IPS DF 6.9 (cell line): ENCODE measurements at regions not wholly inside any gene's neighbourhood (a gene's known extent, or its start where the extent isn't known, plus 50 kb on each side); places are given as distances from the start of the nearest gene placed in this dataset.
"Not testable (repeated sequence)": the region's sequence is repeated elsewhere in the genome, so short reads cannot be mapped to it uniquely, and the experiment has no call there.

ENCODE experiments used
- DNase-seq: peaks from one replicate; pipeline ENCODE4 v3.0.0-alpha.2; 2013; ENCODE audit warnings: low read depth, low spot score
- H3K27ac ChIP-seq: one replicate; pipeline ENCODE4 v1.5.1; 2013; ENCODE audit warnings: low read length, control low read depth
- H3K27me3 ChIP-seq: 2 replicates; pipeline ENCODE4 v1.6.1; 2013; ENCODE audit warnings: mild to moderate bottlenecking, low read length; ENCODE audit not compliant: control insufficient read depth, insufficient read depth
- H3K36me3 ChIP-seq: 2 replicates; pipeline ENCODE4 v1.6.1; 2013; ENCODE audit warnings: low read length; ENCODE audit not compliant: control insufficient read depth, insufficient read depth
- H3K4me1 ChIP-seq: 2 replicates; pipeline ENCODE4 v1.6.1; 2013; ENCODE audit warnings: low read length; ENCODE audit not compliant: control insufficient read depth, insufficient read depth
- H3K4me3 ChIP-seq: 2 replicates; pipeline ENCODE4 v1.5.1; 2013; ENCODE audit warnings: mild to moderate bottlenecking, low read length
- H3K9me3 ChIP-seq: 2 replicates; pipeline ENCODE4 v1.6.1; 2013; ENCODE audit warnings: low read length, inconsistent platforms; ENCODE audit not compliant: control insufficient read depth, insufficient read depth
- WGBS: extraction: QIAGEN DNeasy Blood & Tissue Kit; methylation state at CpG from one replicate; pipeline ENCODE4 v1.1.7; 2013; ENCODE audit warnings: mixed read lengths, missing lambda C conversion rate; ENCODE audit not compliant: insufficient read length, insufficient coverage; 5-methylcytosine and 5-hydroxymethylcytosine counted together

DNA sequence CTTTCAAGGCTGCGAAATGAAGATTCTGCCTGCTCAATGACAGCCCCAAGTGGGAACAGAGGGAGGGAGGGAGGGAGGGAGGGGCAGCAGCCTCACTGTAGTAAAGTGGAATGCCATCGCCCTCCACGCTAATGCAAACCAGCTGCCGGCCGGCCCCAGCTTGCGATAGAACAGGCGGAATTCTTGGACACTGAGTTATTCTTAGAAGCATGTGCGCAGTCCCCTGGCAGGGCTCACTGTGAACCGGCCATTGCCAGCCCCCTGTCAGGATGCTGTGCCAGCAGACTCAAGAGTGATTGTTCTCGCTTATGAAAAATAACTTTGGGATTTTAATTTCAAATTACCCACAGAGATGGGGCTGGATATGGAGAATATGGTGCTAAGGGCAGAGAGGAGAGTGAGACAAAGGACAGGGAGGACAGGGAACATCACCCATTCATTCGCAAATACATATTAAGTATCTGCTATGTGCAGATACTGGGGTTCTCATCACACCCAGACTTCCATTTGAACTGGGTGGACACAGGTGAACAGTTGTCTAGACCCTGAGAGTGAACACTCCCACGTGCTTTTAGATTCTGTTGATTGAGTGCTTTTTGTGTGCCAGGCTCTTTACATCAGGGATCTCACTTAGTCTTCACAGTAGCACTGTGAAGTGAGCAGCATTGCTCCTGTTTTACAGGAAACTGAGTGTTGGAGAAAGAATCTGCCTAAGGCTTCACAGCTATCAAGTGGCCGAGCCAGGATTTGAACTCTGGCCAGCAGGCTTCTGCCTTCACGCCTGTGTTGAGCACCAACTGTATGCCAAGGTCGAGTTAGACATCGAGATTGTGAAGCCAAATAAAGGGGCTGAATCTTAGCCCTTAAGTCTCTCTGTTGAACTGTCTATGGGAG, 192.9 kb downstream of the C12orf75 start:
- Histone ChIP-seq H3K4me3 (no peak overlapping the region), H3K27me3 (no peaks in the 10 kb centered on the region), H3K4me1 (no peaks in the 10 kb centered on the region), H3K36me3 (no peaks in the 10 kb centered on the region), H3K9me3 (peaks cover 2% of the 10 kb centered on the region; the same call in 1 of the 2 replicates), H3K27ac (no peak overlapping the region)
- no peak for DNase-seq
- WGBS: no CpG with 5 or more reads among the region's 16 CpGs

DNA sequence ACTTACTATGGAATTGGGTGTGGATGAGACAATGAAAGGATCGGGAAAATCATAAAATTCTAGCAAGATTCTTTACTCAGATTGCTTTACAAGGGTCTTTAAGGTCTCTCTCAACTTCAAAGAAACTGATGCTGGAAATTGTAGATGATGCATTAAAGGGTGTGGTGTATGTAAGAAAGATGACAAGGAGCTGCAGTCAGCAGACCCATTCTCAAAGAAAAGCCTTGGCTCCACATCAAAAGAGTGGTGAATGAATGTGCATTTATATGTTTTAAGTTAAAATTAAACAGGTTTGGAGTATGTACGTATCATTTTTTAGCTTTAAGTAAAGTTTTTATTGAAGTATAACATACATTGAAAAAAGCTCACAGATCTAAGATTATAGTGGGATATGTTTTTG, 194.5 kb downstream of the C12orf75 start:
- no CpG with 5 or more reads among the region's 2 CpGs for WGBS
- Histone ChIP-seq H3K4me1 (no peaks in the 10 kb centered on the region), H3K27me3 (no peaks in the 10 kb centered on the region), H3K27ac (no peak overlapping the region), H3K4me3 (no peak overlapping the region), H3K9me3 (no peaks in the 10 kb centered on the region), H3K36me3 (no peaks in the 10 kb centered on the region)
- DNase-seq: no peak

DNA sequence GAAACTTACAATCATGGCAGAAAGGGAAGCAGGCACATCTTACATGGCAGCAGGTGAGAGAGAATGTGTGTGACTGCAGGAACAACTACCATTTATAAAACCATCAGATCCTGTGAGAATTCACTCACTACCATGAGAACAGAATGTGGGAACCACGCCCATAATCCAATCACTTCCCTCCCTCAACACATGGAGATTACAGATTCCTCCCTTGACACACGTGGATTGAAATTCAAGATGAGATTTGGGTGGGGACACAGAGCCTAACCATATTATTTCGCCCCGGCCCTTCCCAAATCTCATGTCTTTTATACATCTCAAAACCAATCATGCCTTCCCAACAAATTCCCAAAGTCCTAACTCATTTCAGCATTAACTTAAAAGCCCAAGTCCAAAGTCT, 203.6 kb downstream of the C12orf75 start:
- no peak for DNase-seq
- no CpG with 5 or more reads among the region's 4 CpGs for WGBS

DNA sequence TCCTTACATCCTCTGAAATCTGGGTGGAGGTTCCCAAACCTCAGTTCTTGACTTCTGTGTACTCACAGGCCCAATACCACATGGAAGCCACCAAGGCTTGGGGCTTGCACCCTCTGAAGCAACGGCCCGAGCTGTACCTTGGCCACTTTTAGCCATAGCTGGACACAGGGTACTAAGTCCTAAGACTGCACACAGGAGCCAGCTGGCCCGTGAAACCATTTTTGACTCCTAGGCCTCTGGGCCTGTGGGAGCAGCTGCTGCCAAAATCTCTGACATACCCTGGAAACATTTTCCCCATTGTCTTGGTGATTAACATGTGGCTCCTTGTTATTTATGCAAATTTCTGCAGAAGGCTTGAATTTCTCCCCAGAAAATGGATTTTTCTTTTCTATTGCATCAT, 204.5 kb downstream of the C12orf75 start:
- H3K4me3 ChIP-seq, H3K27ac ChIP-seq, DNase-seq, H3K27me3 ChIP-seq, H3K4me1 ChIP-seq, H3K9me3 ChIP-seq, H3K36me3 ChIP-seq: not testable (repeated sequence)
- WGBS: no CpG with 5 or more reads among the region's 3 CpGs

More for the DNA sequence above, 203.6 kb downstream of the C12orf75 start:
- Histone ChIP-seq H3K4me3 (no peak overlapping the region), H3K9me3 (no peaks in the 10 kb centered on the region), H3K36me3 (no peaks in the 10 kb centered on the region), H3K4me1 (no peaks in the 10 kb centered on the region), H3K27ac (no peak overlapping the region), H3K27me3 (no peaks in the 10 kb centered on the region)

DNA sequence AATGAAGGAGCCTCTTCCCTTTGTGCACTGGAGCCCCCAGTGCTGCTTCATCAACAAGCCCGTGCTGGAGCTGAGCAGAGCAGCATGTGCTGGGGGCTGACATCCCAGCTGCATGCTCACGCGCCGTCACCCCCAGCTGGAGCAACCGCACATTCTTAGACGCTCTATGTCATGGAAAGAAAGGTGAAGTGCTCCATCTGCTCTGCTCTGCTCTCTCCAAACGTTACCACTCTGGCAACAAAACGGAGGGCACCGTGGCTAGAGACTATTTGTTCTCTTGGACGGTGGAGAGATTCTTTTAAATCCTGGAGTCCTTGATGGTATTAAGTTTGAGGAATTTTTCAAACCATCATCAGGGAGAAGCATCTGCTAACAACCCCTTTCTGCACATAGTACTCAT, 208.4 kb downstream of the C12orf75 start:
- no peak overlapping the region for H3K4me3 ChIP-seq
- H3K27ac ChIP-seq: no peak overlapping the region
- DNase-seq: no peak
- H3K36me3 ChIP-seq: no peaks in the 10 kb centered on the region
- H3K4me1 ChIP-seq: no peaks in the 10 kb centered on the region
- no CpG with 5 or more reads among the region's 10 CpGs for WGBS
- H3K27me3 ChIP-seq: no peaks in the 10 kb centered on the region
- no peaks in the 10 kb centered on the region for H3K9me3 ChIP-seq

DNA sequence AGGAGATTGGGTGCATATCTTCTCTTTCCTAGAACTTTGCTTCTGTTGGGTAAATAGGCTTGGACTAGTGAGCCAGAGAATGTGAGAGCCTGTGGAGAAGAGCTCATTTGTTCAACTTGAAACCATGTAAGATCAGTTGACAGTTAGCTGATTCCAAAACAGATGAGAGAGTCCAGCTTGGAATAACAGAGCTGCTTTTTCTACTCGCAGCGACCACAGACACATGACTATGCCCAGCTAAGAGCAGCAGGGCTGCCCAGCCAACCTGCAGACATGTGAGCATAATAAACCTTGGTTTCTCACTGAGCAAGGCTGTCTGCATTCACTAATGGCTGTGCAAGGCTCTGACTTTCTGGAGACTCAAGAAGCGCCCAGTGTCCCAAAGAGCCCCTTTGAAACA, 209.2 kb downstream of the C12orf75 start:
- WGBS: no CpG with 5 or more reads among the region's 3 CpGs
- no peaks in the 10 kb centered on the region for H3K36me3 ChIP-seq
- H3K4me3 ChIP-seq: no peak overlapping the region
- H3K27me3 ChIP-seq: no peaks in the 10 kb centered on the region
- DNase-seq: no peak
- H3K27ac ChIP-seq: no peak overlapping the region
- H3K4me1 ChIP-seq: no peaks in the 10 kb centered on the region
- no peaks in the 10 kb centered on the region for H3K9me3 ChIP-seq

DNA sequence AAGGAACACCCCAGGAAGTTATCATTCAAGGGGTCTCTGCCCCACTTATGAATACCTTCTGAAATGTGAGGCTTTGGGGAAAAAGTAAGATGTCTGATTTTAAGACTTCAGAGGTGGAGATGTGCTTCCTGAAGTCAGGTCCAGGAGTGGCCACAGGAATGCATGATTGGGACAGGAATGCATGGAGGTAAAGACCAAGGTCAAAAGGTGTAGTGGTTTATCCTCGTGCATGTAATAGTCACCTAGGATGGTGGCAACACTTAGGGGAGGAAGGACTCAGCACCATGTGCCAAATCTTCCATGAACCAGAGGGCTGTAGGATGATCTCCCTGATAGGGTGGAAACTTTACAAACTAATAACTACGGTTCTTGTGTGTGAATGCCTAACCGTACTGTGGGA, 217.3 kb downstream of the C12orf75 start:
- H3K27me3 ChIP-seq: no peaks in the 10 kb centered on the region
- H3K27ac ChIP-seq: no peak overlapping the region
- H3K4me3 ChIP-seq: no peak overlapping the region
- DNase-seq: no peak
- H3K9me3 ChIP-seq: no peaks in the 10 kb centered on the region
- H3K4me1 ChIP-seq: no peaks in the 10 kb centered on the region
- WGBS: no CpG with 5 or more reads among the region's 3 CpGs
- H3K36me3 ChIP-seq: no peaks in the 10 kb centered on the region

DNA sequence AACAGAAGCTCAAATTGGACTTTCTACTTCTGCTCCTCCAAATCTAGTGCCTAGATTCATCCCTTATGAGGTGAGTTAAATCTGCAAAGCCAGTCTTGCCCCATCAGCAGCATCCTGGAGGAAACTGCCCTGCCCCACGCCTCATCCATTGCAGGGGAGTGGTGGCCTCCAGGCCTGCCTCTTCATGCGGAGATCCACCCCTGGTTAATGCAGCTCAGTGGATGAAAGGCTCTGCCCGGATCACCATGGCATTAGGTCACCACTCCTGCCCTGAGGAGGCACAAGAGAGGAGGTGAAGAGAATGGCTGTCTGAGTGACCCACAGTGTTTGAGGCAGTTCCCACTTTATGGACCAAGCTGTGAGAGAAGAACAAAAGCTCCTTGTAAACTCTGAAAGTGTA, 218.1 kb downstream of the C12orf75 start:
- no peaks in the 10 kb centered on the region for H3K9me3 ChIP-seq
- WGBS: no CpG with 5 or more reads among the region's 3 CpGs
- DNase-seq: no peak
- H3K4me1 ChIP-seq: no peaks in the 10 kb centered on the region
- H3K4me3 ChIP-seq: no peak overlapping the region
- no peak overlapping the region for H3K27ac ChIP-seq
- no peaks in the 10 kb centered on the region for H3K36me3 ChIP-seq
- H3K27me3 ChIP-seq: no peaks in the 10 kb centered on the region

DNA sequence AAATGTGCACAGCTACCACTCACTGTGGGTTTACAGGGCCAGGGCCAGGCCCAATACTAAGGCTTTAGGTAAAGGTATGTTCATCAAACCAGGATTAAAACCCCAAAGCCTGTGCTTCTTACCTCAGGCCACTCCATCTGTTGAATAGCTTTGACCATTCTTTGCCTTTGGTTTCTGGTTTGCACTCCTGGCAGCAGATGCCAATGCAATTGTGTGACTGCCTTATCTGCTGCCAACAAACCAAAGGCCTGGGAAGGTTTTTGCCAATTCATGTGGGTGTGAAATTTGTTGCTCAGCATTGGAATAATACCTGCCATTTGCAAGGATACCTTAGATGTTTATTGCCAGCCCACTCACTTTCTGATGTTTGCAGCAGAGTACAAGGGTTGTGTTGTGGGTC, 221.6 kb downstream of the C12orf75 start:
- no peaks in the 10 kb centered on the region for H3K27me3 ChIP-seq
- no peak for DNase-seq
- no peaks in the 10 kb centered on the region for H3K9me3 ChIP-seq

DNA sequence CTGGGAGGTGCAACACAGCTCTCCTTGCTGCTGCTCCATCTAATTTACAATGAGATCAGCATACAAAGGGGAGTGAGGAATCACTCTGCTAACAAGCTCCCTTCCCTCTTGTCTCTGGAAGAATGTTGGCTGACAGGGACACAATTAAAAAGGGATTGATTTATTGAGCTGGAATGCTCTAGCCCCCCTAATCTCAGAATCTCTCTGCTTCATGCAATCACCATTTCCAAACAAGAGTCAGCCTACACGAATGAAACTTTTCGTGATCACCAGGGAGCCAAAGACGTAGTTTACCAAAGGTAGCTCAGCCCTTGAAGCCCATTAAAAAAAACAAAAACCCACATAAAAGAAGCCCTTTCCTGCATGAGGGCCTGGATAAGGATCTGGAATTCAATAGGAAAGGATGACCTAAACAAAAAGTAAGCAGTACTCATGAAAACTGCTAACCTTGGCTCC, 223.8 kb downstream of the C12orf75 start:
- no peak for DNase-seq
- WGBS: no CpG with 5 or more reads among the region's 3 CpGs
- Histone ChIP-seq H3K27me3 (no peaks in the 10 kb centered on the region), H3K4me1 (no peaks in the 10 kb centered on the region), H3K36me3 (no peaks in the 10 kb centered on the region), H3K9me3 (no peaks in the 10 kb centered on the region), H3K27ac (no peak overlapping the region), H3K4me3 (no peak overlapping the region)

More for the DNA sequence above, 221.6 kb downstream of the C12orf75 start:
- H3K27ac ChIP-seq: no peak overlapping the region
- no peak overlapping the region for H3K4me3 ChIP-seq
- H3K4me1 ChIP-seq: no peaks in the 10 kb centered on the region
- no peaks in the 10 kb centered on the region for H3K36me3 ChIP-seq

DNA sequence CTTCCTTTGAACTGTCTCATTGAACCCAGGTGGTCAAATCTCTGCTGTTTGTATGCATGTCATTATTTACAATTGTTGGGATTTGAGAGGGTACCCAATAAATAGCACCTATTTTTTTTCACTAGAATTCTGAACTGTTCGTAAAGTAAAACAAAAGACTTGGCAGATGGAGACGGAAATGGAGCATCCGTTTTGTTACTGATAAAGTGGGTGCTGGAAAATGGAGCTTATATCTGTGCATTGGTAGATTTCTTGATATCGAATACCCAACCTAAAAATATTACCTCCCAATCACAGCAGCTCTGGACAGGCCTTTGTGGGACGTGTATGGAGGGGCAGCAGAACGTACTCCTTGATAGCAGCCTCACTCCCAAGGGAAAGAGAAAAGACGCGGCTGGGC, 224.4 kb downstream of the C12orf75 start:
- H3K27me3 ChIP-seq: no peaks in the 10 kb centered on the region
- no peaks in the 10 kb centered on the region for H3K4me1 ChIP-seq
- no peak overlapping the region for H3K27ac ChIP-seq
- H3K9me3 ChIP-seq: no peaks in the 10 kb centered on the region
- DNase-seq: no peak
- no peaks in the 10 kb centered on the region for H3K36me3 ChIP-seq
- no peak overlapping the region for H3K4me3 ChIP-seq
- WGBS: no CpG with 5 or more reads among the region's 8 CpGs
